Right lobe of liver (tissue), 4 donors: ENCODE measurements at regions not wholly inside any gene's neighbourhood (a gene's known extent, or its start where the extent isn't known, plus 50 kb on each side); places are given as distances from the start of the nearest gene placed in this dataset.

Experiments
- CTCF ChIP-seq, 4 donors: fragments of 200-600 bp in 3 of 4; fragments of 450-650 bp in 1 of 4; IDR thresholded peaks; one replicate each; pipeline versions ENCODE4 v1.5.1 to v1.8.0; 2016 to 2022; ENCODE audit warnings: antibody characterized with exemption in 4 of 4, mild to moderate bottlenecking in 2 of 4
- POLR2A ChIP-seq: fragments of 450-650 bp; IDR thresholded peaks from one replicate; pipeline ENCODE4 v1.6.1; 2017; ENCODE audit warnings: antibody characterized with exemption, mild to moderate bottlenecking
- donor health status: DM: no; HTN: no; CAD: no.
- donor health status: DM: no; HTN: no; CAD: no.
- donor health status: DM: no; HTN: yes; CAD: no.

GRCh38 chr1:213643360-213643759, 344.4 kb upstream of the PROX1 start:
- TF ChIP-seq CTCF (IDR thresholded peaks at IDR 0.05) (no peak), POLR2A (no peak)
